Activated CD4-positive, alpha-beta T cell treated with anti-CD3 and anti-CD28 coated beads for 4 hours (primary cell): ENCODE measurements at regions not wholly inside any gene's neighbourhood (a gene's known extent, or its start where the extent isn't known, plus 50 kb on each side); places are given as distances from the start of the nearest gene placed in this dataset.
"Not testable (repeated sequence)": the region's sequence is repeated elsewhere in the genome, so short reads cannot be mapped to it uniquely, and the experiment has no call there.

Experiments used
- DNase-seq, 2 donors: peaks; one replicate each; pipeline ENCODE4 v3.0.0-alpha.2; 2020

DNA sequence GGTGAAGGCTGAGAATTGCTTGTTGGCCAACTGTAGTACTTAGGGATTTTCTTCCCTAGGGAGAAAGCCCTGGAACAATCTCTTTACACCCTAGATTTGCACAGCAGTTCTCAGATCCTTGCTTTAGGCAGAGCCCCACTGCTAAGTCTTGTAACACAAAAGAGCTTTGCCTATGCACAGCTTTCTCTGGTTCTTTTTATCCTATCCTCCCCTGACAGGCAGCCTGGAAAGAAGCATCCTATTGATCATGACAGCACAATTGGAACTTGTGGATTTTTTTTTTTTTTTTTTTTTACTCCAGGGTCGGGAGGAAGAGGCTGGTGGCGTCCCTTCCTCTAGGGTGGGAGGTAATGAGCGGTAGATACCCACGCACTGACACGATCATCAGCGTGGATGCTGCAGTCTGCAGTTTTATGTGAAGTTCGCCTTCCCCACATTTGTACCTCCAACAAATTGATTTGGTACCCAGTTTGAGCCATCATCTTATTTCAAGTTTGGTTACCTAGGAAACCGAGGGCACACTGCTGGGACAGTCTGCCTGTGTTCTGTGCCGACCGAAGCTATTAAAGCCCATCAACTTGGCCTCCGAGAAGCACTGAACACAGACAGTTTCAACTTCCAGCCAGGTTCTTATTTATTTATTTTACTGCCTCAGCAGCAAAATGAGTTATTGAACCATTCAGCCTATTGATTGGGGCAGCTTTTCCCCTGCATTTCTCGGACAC is 110.1 kb downstream of the NRN1 start:
- DNase-seq, result no peak

DNA sequence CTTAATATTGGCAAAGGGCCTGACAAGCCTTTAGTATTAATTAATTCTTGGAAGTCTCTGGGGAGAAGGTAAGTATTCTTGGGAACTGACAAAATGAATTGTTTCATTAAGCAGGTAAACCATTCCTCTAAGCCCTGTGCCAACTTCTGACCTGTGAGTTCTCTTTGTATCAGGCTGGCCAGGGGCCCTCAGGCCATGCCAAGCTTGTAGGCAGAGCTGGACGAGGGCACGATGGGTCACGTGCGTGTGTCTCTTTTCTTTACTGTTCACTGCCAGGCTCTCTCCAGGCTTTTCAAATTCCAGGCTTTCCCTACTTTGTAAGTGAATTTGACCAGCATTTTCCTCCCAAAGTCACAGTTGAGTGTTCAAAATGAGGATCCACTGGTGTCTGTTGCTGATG is 112.4 kb downstream of the NRN1 start:
- no peak for DNase-seq

DNA sequence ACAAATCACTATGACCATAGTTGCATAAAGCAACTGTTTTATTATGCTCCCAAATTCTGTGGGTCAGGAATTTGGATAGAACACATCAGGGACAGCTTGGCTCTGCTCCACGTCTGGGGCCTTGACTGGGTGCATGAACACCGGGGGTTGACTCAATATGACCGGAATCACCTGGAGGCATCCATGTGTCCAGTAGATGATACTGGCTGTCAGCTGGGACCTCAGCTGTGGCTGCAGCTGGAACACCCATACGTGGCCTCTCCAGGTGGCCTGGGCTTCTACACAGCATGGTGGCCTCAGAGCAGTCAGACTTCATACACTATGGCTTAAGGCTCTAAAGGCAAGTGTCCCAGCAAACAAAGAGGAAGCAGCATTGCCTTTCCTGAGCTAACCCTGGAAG is 113.4 kb downstream of the NRN1 start:
- DNase-seq, result no peak

DNA sequence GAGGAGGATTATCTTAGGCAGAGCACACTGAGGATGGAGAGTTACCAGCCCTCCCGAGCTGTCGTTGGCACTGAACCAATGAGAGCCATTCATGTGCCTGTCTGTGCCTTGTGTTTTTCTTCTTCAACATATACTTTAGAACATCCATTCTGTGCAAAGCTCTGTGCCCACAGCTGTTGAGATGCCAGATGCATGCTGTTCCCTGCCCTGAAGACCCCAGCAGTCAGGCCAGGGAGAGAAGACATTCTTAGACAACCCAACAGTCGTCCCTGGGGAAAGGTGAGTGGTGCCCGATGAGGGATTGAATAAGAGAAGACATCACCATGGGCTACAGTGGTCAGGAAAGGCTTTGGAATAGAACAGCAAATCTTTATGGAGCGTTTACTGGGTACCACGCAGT is 114.1 kb downstream of the NRN1 start:
- no peak for DNase-seq

DNA sequence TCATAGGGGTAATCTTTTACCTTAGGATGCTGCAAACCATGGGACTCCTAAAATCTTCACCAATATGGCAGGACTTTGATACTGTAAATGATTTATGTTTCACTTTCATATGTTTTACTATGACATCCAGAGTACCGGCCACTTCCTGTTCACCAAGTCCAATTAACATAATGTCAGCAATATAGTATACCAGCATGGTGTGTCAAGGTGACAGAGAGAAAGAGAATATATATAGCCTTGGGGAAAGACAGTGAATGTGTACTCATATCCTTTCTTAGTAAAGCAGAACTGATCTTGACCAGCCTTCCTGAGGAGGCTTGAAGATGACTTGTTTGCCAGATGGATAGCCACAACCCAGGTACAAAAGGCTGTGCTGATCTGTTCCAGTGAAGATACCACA is 127.9 kb downstream of the NRN1 start:
- DNase-seq, result no peak

DNA sequence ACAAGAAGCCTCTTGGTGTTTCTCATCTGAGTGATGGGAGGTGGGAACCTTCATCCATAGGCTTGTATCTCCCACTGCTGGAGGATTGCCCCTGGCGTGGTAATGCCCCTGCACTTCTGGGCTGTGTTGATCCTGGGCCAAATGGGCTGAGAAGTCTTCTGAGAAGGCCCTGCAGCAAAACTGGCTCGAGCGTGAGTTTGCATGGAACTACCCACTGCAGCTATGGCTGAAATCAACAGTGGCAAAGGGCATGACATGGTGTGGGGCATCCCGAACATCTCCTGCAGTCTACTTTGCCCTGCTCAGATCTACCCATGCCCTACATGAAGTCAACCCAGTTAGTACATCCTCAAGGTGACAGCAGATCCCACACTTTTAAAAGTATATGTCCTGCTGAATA is 130.6 kb downstream of the NRN1 start:
- no peak for DNase-seq

DNA sequence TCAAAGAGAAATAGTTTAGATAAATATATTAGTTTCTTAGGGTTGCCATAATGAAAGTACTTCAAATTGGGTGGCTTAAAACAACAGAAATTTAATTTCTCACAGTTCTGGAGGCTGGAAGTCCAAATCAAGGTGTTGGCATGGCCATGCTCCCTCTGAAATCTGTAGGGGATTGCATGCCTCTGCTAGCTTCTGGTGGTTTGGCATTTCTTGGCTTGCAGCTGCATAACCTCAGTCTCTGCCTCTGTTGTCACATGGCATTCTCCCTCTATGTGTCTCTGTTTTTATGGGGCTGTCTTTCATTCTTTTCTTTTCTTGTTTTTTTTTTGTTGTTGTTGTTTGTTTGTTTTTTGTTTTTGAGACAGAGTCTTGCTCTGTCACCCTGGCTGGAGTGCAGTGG is 132.7 kb downstream of the NRN1 start:
- DNase-seq, result not testable (repeated sequence)

DNA sequence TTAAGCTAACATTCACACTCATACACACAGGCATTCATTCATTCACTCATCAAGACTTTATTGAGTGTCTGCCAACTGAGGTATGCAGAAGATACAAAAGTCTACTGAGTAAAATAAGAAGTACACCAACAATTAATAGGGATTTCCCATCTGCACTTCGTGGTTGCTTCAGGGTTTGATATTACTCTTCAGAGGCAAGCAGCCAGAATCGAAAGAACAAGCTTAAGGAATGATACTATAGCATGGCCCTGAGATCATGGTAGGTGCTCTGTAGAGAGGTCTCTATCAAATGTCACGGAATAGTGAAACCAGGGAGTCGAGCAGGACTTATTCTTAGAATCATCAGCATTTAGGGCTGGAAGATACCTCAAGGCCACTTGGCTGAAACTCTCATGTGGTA is 135.4 kb downstream of the NRN1 start:
- DNase-seq, result no peak

DNA sequence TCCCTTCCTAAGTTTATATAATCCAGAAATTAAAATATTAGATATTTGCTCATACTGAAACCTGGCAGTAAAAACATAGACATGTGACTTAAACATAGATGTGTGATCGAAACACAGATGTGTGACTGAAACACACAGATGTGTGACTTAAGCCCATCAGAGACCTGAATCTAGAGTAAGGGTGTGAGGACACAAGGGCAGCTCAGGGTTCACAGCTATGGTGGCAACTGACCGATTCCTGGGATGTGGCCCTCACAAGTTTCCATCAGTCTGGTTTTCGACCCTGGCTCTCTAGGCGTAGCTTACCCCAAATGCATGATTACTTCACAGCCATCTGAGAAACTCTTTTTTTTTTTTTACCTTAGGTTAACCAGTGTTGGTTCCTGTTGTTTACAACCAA is 137.0 kb downstream of the NRN1 start:
- no peak for DNase-seq

DNA sequence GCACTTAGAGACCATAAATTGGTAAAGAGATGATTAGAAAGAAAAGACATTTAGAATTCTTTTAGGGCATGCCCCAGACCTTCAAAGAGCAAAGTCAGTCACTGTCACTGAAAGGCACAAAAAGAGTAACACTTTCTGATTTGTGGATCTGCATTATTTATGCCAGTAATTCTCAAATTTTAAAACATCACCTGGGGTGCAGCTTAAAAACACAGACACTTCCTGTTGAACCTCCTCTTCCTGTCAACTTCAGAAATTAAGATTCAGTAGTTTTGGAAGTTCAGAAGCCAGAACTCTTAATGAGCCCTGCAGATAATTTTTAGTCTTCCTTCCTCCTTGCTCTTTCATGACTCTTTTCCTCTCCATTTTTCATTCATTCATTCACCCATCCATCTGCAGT is 137.5 kb downstream of the NRN1 start:
- DNase-seq, result no peak

DNA sequence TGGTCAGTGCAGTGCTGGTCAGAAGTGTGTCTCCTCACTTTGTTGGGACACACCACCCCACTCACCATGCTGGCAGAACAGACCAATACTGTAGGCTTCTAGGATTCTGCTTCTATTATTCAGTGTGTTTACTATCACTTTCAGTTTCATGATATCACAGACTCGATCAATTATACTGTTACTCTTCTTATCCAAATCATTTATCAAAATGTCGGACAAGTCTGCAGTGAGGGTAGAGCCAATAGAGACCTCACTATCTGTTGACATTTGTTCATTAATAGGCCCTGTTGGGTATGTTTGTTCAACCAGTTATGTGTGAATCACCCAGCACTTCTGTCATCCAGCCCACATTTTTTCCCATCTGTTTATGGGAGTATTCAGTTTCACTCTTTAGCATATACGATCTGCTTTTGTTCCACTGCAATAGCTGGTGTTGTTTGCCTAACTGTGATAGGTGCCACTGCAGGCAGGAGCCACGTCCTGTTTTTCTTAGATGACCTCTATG is 140.1 kb downstream of the NRN1 start:
- DNase-seq, result peak; percentile 11 to 26

DNA sequence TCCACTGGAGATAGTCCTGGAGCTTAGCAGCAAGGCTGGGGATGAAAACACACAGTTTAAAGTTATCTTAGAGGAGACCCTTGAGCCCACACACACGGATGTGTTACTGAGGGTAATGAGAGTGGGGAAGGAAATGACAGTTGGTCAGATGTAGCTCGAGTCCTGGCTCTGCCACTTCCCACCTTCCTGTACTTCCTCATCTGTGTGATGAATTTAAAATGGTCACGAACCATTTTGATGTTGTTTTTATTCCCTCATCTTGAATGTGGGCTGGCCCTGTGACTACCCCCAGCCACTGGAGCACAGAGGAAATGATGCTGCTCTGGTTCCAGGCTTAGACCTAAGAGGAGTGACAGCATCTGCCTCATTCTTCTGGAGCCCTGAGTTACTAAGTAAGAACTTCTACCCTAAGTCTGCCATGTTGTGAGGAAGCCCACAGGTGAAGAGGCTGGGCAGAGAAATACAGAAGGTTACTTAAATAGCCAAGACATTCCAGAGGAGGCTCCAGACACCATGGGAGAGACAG is 141.2 kb downstream of the NRN1 start:
- DNase-seq, result no peak

DNA sequence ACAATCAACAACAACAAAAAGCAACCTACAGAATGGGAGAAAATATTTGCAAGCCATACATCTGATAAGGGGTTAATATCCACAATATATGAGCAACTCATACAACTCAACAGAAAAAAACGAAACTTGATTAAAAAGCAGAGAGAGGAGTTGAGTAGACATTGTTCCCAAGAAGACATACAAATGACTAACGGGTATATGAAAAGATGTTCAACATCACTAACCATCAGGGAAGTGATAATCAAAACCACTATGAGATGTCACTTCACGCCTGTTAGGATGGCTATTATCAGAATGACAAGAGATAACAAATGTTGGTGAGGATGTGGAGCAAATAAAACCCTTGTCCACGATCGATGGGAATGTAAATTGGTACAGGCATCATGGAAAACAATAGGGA is 145.9 kb downstream of the NRN1 start:
- DNase-seq, result no peak

DNA sequence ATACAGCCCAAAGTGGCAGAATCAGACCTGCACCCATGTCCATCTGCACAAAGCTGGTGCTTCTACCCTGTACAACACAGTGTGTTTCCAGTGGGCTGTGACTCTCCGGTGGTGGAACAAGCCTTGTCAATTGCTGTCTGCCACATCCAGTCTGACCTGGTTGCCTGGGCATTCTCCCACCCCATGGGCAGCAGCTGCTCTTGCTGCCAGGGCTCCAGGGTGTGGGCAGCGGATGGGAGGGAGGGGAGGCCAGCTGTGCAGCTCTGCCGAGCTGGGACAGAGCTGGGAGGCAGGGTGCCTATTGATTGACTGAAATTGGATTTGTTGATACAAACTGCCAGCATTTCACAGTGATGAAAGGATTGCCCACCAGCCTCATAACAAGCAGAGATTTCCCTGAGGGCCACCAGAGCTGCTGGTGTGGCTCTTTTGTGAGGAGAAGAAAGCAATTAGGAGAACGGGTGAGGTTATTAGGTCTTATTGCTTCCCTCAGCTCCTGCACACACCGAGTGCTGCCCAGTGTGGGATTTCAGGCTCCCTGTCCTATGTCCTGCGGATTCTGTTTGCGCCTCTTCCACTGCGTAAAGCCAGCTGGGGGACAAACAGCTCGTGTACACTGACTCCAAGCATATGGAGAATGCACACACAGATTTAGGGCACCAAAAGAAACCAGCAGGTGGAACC is 150.8 kb downstream of the NRN1 start:
- no peak for DNase-seq

DNA sequence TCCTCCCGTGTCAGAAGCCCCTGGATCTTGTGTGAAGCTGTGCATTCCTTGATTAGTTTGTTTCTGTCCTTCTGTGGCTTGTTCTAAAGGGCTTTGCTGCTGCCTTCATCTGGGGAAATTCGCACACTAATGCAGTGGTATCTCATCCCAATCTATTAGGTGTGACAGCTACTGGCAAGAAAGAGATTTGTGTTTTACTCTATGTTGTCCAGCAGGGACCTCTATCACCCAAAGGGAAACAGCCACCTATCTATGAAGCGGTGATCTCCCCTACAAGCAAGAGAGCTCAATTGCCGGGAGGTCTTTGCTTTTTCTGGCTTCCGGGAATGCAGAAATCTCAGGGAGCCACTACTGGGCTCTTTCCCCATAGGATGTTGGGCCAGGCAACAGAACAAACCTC is 151.8 kb downstream of the NRN1 start:
- DNase-seq, result no peak

DNA sequence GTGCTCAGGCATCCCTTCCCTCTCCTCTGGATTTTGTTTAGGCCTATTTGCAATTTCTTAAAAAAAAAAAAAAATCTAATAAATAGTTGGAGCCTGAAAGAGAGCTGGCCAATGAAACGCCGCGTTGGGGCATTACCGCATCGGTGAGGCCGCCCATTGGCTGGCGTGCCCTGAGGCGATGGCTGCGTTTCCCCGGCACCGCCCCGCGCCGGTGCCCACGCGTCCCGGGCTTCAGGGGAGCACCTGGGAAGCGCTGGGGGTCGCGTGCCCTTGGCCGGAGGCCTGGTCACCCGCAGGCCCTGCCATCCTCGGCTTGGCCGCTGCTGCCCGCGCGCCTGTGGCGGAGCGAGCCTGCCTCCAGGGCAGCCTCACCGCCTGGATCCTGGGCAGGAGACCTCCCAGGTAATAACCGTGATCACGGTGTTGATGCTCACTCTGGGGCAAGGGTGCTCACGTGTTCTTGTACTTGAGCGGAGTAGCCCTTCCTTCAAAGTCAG is 155.4 kb downstream of the NRN1 start:
- peak; percentile 65 to 66 for DNase-seq

DNA sequence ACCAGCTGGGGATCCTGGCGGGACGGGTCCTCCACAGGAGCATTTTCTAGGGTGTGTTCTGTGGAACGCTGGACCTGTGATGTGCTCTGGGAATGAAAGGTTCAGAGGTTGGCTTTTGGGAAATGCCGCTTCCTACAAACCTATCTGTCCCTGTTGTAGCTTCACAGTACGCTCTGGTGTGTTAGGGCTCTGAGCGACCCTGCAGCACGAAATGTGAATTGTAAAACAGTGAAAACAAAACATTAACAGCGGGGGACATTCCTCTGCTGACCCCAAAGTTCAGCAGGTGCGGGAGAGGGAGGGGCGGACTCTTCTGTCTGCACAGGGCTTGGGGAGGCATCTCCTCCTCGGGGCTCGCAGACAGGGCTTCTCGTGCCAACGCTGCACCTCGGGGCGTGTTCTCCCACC is 155.9 kb downstream of the NRN1 start:
- DNase-seq, result no peak

DNA sequence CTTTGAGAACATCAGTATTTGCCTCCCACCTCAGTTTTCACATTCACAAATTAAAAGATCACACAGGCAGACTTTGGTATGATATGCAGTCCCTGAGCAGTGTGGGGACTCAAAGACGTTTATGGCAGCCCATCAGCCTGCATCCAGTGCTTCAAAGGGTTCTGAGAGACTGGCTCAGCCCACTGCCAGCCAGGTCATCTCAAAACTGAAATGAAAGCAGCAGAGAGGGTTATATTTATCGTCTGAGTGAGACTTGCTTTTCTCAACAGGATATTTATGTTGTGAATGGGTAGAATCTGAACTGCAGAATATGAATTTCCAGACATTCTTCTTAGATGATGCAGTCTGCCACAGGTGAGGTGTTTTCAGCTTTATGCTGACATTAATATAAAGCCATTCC is 159.8 kb downstream of the NRN1 start:
- DNase-seq, result no peak

DNA sequence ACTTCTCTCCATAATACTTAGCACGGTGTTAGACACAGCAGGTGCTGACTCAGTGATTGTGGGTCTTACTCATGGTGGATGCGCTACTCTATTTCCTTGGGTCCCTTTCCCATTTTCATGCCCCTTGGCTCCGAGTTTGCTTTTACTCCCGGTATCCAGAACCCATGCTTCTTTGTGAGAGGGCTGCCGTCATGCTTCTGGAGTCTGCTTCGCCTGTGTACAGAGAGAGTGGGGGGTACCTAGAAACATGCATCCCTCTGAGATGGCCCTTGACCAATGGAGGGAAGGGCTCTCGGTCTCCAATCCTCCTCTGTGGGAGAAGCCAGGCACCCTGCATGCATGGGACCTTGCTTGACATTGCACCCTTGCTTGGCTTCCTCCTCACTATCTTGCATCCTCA is 160.4 kb downstream of the NRN1 start:
- no peak for DNase-seq

DNA sequence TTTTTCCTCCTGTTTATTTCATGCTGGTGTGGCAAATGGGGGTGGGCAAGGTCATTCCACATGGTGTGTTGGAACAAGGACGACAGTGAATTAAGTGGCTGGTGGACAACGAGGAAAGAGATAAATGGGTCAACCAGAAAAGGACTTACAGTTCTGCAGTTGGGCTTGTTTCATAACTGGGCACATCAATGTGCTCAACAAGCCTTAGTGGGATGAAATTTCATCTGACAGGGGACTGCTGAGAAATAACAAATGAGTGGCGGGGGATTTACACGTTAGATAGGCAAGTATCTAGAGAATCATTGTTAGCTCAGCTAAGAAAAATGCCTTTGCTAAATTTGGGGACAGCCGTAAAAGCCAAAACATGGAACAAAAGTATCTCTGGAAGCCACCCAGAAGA is 163.6 kb downstream of the NRN1 start:
- no peak for DNase-seq

DNA sequence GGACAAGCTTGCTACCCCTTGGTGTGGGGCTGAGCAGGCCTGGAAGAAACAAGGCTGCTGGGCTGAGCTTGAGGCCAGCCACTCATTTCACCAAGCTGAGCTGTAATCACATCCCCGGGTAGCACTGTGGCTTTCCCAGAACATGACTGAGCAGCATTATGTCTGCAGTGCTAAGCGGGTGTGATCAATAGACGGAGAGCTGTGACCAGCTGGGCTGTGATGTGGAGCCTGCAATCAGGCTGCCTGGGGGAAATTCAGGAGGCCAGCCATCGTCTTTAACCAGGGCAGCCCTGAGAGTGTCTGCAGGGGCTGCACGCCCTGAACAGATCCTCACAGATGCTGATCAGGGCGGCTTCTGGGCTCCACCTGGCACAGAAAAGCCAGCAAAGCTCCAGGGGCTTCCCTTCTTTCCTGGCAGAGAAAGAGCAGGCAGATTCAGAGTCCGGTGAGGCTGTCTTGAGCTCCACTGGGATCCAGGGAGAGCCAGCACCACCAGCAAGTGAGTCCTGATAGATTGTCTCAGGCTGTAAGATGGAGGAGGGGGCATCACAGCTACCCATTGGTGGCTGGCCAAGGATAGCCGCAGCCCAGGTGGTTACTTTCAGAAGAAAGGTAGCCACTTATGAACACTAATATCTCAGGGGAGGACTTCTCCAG is 165.9 kb downstream of the NRN1 start:
- DNase-seq, result no peak

DNA sequence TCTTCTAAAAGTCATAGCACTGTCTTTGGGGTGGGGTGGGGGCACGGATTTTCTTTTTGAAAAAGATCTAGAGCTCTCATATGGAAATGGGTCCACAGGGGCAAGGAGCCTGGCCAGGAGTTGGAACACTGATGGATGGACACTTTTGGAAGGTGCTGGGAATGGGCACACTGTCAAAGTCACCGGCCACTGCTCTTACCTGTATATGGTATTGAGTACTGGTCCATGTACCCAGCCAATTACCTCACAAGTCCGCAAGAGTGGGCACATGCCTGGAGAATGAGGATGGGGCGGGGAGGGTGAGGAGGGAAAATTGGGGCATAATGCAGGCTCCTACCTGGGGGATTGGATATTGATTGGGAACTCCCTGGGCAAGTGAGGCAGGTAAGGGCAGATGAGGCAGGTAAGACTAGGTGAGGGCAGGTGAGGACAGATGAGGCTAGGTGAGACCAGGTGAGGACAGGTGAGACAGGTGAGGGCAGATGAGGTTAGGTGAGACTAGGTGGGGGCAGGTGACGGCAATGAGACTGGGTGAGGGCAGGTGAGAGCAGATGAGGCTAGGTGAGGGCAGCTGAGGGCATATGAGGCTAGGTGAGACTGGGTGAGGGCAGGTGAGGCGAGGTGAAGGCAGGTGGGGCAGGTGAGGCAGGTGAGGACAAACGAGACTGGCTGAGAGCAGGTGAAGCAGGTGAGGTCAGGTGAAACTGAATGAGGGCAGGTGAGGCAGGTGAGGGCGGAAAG is 167.9 kb downstream of the NRN1 start:
- DNase-seq, result no peak

DNA sequence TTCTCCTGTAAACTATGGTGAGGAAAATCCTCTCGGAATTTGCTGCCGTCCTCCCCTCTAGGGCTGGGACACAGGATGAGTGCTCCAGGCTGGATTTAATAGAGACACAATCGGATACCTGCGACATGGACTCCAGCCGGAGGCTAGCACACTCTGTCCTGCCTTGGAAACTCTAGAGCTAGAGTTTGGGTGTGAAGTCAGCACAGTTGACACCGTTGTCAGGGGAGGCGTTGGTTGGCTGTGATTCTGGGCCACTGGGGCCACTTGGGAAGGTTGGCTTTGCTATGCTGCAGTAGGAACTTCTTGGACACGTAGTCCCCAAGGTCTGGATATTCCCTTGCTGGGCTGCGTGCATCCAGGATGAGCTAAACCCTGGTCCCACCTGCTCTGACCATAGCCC is 169.4 kb downstream of the NRN1 start:
- no peak for DNase-seq
